HUDEP-2 (cell line): ENCODE measurements at regions not wholly inside any gene's neighbourhood (a gene's known extent, or its start where the extent isn't known, plus 50 kb on each side); places are given as distances from the start of the nearest gene placed in this dataset.
"Not testable (repeated sequence)": the region's sequence is repeated elsewhere in the genome, so short reads cannot be mapped to it uniquely, and the experiment has no call there.

ENCODE experiments used
- DNase-seq, 76 experiments: peaks; one replicate each; lab custom pipeline; 2025; ENCODE audit not compliant: unreplicated experiment in 76 of 76; lab: John Stamatoyannopoulos, UW

GRCh38 chr4:117014236-117014635 lies 71.1 kb downstream of the TRAM1L1 start:
- DNase-seq = no peak

DNA sequence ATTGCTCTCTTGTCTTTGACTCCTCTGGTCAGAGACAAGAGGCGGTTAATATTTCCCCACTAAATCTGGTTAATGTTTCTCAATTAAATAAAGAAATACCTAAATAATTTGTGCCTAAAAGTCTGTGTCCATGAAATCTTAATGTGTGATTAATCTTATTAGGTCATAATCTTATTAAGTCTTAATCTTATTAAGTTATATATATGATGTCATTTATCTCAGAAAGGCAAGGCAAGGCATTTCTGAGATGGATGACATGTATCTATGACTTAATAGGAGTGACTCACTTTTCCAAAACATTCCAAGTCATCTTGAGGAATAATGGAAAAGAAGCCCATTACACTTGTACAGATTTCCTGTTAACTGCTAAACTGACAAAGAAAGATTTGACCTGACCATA lies 74.7 kb downstream of the TRAM1L1 start:
- no peak for DNase-seq

DNA sequence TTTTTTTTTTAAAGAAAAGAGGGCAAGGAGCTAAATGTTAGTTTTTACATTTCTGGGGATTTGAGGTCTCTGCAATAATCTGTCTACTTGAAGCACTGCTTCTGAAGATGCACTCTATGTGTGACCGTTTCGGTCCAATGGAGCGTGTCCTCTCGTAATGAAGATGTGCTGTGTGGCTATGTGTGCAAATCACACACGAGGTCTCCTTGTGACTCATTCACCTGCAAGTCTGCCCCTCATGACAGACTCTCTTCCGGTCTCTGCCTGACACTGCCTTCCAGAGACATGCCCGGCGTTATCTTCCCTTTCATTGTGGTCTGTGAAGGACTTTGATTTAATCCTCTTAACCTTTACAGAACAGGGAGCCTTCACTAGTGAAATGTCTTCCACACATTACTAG lies 84.3 kb downstream of the TRAM1L1 start:
- peak in 1 of 76 experiments; percentile 1 for DNase-seq

DNA sequence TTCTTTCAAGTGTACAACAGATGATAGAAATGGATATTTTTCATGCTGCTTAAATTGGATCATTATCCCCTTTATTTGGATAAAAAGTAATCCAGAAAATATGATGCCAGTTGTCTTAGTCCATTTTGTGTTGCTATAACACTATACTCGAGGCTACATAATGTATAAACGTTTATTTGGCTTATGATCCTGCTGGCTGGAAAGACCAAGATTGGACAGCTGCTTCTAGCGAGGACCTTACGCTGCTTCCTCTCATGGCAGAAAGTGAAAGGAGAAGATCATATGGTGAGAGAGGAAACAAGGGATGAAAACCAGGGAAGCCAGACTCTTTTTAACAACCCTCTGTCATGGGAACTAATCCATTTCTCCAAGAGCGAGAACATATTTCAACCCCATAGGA lies 102.7 kb downstream of the TRAM1L1 start:
- no peak for DNase-seq

DNA sequence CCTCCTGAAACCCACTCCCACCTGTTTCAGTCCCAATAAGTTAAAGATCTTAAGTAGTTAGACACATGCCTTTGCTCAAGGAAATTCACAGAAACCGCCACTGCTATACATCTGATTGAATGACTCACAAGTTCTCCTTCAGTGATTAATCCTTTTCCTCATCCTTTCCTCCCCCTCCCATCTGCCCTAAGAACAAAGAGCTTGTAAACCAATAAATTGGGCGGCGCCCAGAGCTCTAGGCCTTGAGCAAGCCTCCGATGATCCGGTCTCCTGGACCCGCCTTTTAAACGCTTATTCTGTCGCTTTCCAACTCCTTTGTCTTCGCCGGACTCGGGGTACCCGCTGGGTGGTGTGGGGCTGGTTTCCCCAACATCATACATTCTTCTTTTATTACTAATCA lies 104.9 kb downstream of the TRAM1L1 start:
- not testable (repeated sequence) for DNase-seq

DNA sequence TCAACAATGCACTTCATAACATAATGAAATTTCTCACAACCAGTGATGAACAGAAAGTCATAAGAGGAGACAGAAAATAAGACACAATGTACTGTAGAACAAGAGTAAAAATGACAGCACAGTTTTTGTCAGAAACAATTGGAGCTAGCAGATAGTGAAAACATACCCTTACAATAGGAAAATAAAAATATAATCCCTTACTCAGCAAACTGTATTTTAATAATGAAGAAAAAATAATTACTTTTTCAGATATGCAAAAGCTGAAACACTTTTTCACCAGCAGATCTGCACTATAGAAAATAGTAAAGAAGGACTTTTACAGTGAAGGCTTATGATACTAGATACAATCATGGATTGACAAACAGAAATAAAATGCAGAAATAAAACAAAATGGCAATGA lies 126.3 kb downstream of the TRAM1L1 start:
- DNase-seq = no peak

GRCh38 chr4:116953947-116954346 lies 131.4 kb downstream of the TRAM1L1 start:
- DNase-seq = no peak

GRCh38 chr4:116952530-116953136 lies 132.7 kb downstream of the TRAM1L1 start:
- DNase-seq = no peak

DNA sequence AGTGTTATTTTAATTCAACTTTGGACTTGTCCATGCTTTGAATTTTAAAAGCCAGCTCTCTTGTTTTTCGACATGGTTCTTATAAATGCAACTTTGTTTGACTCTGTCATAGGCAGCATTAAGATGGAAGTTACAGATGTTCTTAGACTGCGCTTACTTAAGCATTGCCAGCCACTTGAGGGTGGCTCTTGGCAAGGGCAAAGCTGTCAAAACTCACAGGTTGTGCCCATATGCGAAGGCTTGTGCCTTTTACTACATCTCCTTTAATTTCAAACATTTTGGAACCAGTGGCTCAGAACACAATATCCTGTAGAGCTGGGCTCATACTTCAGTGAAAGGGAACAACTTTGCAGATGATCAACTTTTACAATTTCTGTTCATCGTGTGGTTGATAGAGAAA lies 135.5 kb downstream of the TRAM1L1 start:
- no peak for DNase-seq

GRCh38 chr4:116942315-116942714 lies 143.1 kb downstream of the TRAM1L1 start:
- DNase-seq = no peak

- DNase-seq = no peak
These were observed 155.0 kb downstream of the TRAM1L1 start for GRCh38 chr4:116930329-116930728.

DNA sequence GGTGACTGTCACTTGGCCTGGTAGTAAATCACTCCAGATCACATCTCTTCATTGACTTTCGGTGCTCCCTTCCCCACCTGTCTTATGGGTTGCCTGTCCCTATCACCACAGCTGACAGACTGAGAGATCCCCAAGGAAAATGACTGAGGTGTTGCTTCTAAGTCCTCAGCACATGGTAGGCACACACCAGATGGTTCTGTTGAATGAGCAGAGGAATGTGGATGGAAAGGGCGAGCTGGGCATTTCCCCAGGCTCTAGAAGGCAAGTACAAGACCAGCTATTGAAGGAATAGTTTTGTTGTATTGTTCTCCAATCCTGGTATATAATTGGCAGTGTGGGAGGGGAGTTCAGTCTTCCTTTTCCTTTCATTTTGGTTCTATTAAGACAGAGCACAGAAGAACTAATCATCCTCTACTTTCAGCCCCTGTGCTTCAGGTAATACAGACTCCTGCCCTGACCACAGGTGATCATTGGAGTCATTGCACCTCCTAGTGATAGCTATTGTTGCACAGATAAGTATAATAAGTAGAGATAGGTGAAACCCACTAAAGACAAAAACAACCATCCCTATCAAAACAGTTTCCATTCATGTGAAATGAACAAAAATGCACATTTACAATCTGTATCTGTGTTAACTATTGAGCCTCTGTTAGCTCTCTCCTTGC lies 158.6 kb downstream of the TRAM1L1 start:
- DNase-seq = no peak

- DNase-seq = no peak
These were observed 159.4 kb downstream of the TRAM1L1 start for GRCh38 chr4:116925900-116926457.

DNA sequence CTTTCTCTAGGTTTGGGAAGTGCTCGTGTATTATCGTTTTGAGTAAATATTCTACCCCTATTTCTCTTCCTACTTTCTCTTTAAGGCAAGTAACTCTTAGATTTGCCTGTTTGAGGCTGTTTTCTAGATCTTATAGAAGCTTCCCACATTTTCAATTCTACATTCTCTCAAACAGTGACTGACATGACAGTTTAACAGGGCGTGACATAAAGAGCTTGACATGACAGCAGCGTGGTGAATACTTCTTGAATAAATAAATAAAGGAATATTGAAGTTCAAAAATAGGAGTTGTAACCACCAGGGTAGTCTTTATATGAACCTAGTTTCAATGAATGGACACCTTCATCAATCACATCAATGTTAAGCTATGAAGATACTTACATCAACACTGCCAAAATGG lies 162.0 kb downstream of the TRAM1L1 start:
- no peak for DNase-seq

- no peak for DNase-seq
These were observed 171.9 kb downstream of the TRAM1L1 start for GRCh38 chr4:116913451-116913850.

DNA sequence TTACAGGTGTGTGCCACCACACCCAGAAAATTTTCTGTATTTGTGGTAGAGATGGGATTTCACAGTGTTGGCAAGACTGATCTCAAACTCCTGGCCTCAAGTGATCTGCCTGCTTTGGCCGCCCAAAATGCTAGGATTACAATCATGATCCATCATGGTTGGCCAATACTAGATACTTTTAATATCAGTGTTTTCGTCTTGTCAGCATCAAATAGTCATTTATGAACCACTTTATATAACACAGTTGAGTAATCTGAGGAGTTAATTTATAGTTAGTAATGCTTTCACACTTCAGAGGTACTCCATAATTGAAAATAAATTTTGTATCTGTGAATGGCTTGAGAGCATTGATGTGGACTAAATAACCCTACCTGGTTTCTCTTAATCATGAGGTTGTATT lies 178.6 kb downstream of the TRAM1L1 start:
- DNase-seq = no peak

- no peak for DNase-seq
These were observed 185.8 kb downstream of the TRAM1L1 start for GRCh38 chr4:116899561-116899960.

GRCh38 chr4:116885579-116885978 lies 199.8 kb downstream of the TRAM1L1 start:
- no peak for DNase-seq

- DNase-seq = no peak
These were observed 202.9 kb downstream of the TRAM1L1 start for GRCh38 chr4:116882503-116882902.

GRCh38 chr4:116881077-116881476 lies 204.3 kb downstream of the TRAM1L1 start:
- no peak for DNase-seq

GRCh38 chr4:116880625-116881024 lies 204.8 kb downstream of the TRAM1L1 start:
- DNase-seq = no peak

DNA sequence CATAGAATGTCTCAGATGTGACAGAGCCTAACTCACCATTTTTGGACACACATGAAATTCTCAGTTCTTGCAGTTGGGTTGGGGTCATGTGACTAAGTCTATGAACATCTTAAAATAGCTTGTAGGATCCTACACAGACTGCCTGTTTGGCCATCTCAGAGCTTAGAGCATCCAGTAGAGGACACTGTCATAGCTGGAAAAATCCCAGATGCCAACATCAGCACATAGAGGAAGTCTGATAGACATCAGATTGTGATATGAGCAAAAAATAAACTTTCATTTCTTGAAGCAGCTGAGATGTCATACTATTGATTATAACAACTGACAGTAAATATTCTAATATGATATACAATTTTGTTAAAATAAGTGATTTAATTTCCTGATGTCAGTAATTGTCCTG lies 207.1 kb downstream of the TRAM1L1 start:
- DNase-seq = no peak
